Cardiac septum (tissue), 1 donor: ENCODE measurements at regions not wholly inside any gene's neighbourhood (a gene's known extent, or its start where the extent isn't known, plus 50 kb on each side); places are given as distances from the start of the nearest gene placed in this dataset.
"Not testable (repeated sequence)": the region's sequence is repeated elsewhere in the genome, so short reads cannot be mapped to it uniquely, and the experiment has no call there.

Experiments
- DNase-seq: peaks from one replicate; pipeline ENCODE4 v3.0.0-alpha.2; 2020; ENCODE audit warnings: low spot score
- intact Hi-C: fragments of 100-400 bp; cut with DNase I; formaldehyde crosslinking; loops from one replicate; pipeline ENCODE4 v1.14.0; 2022
- donor health status: DM: no; HTN: no; CAD: no.

GRCh38 chr2:161063157-161063945 lies 96.9 kb upstream of the TANK start:
- DNase-seq: no peak
- intact Hi-C loops: loop anchor here (5.0 kb wide), 1 partner anchor 951 kb away; no protein-coding TSS in a partner anchor

DNA sequence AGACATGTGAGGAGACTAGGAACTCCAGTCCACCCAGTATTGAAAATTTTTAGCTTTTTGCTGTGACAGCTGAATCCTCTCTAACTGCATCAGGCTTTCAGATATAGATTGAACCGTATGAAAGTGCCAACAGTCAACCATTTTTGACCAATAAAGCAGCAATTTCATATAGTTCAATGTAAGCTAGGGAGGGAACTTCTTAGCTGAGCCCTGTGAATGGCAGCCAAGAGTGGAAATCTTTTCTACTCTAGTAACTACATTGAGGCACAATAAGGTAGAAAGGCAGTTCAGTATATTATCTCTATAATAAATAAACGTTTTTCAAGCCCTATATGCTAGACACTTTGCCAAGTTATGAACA lies 96.3 kb upstream of the TANK start:
- DNase-seq: no peak
- intact Hi-C loops: loop anchor here (5.0 kb wide), 1 partner anchor 952 kb away; no protein-coding TSS in a partner anchor

GRCh38 chr2:161067846-161068350 lies 92.3 kb upstream of the TANK start:
- DNase-seq: no peak
- intact Hi-C loops: no loop called here

- DNase-seq: no peak
- intact Hi-C loops: no loop called here
Observed at GRCh38 chr2:161068670-161069069, 91.6 kb upstream of the TANK start.

- DNase-seq: no peak
- intact Hi-C loops: no loop called here
Observed at GRCh38 chr2:161070693-161071479, 89.3 kb upstream of the TANK start.

DNA sequence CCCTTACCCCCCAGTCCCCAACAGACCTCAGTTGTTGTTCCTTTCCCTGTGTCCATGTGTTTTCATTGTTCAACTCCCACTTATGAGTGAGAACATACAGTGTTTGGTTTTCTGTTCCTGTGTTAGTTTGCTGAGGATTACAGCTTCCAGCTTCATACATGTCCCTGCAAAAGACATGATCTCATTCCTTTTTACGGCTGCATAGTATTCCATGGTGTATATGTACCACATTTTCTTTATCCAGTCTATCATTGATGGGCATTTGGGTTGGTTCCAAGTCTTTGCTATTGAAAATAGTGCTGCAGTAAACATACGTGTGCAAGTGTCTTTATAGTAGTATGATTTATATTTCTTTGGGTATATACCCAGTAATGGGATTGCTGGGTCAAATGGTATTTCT lies 87.8 kb upstream of the TANK start:
- DNase-seq, intact Hi-C loops: not testable (repeated sequence)

DNA sequence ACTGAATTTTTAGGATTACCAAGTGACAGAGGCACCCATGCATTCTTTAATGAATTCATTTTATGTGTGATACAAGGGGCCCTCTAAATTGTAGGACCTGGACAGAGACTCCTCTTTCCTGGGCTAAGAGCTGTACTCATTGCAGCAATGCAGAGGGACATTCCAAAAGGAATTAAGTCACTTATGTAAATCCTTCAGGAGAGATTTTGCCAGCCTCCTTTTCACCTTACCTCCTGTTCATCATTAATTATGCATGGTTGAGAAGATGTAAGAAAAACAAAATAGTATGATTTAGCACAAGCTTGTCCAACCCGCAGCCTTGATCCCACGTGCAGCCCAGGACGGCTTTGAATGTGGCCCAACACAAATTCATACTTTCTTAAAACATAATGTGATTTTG lies 84.5 kb upstream of the TANK start:
- intact Hi-C loops: no loop called here
- no peak for DNase-seq

- DNase-seq: no peak
- intact Hi-C loops: no loop called here
Observed at GRCh38 chr2:161076936-161077335, 83.3 kb upstream of the TANK start.

DNA sequence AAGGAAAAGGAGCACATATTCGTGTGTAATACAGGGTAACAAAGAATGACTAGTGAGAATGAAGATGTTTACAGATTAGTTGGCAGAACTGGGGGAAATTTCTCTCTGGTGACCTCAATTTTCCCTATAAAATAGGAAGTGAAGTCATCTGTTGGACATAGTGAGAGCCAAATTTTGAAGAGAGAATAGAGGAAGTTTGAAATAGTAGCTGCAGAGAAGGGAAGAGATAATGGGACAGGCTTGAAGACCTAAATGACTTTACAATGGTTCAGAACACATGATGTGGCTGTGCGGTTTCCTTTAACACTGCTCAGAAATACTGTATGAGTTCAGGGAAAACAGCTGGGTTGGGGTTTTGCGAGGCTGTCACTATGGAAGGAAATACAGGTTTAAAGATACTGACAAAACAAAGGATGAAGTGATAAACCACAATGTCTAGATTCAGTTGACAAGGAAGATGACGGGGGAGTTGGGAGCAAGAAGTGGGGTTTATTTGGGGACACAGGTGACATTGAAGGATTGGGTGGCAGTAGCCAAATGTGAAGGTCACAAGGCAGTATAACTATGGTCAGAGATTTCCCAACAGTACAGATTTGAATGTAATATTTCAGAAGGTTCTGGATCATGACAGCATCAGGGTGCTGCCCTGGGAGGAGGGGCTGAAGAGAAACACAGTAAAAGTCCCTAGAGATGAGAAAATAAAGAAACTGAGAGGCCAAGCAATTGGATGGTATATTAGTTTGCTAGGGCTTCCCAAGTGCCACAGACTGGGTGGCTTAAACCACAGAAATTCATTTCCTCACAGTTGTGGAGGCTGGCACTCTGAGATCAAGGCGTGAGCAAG lies 82.6 kb upstream of the TANK start:
- intact Hi-C loops: no loop called here
- DNase-seq: no peak

DNA sequence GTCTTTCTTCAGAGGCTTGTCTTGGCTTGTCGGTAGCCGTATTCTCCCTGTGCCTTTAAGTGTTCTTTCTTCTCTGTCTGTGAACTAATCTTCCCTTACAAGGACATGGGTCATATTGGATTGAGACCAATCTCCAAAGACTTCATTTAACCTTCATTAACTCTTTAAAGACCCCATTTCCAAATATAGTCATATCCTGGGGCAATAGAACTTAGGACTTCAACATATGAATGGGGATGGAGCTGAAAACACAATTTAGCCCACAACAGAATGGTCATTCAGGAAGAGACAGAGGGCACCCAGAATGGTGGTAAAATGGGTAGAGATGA lies 82.1 kb upstream of the TANK start:
- no peak for DNase-seq
- intact Hi-C loops: no loop called here

DNA sequence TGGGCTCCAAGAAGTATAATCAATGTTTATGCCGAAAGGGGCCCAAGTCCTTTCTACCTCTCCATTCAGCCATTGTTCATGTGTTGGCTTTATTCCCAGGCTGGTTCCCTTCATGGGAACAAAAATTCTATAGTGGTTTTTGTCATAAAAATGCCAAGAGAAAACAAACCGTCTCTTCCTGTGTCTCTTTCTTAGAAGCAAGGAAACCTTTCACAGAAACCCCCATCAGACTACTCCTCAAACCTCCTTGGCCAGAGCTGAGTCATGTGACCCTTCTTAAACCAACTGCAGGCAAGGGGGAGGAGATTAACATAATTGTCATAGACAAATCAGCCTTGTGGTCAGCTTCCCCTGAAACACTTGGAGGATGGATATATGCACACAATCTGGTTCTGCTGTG lies 75.1 kb upstream of the TANK start:
- DNase-seq: no peak
- intact Hi-C loops: no loop called here

GRCh38 chr2:161088658-161089350 lies 71.4 kb upstream of the TANK start:
- DNase-seq: no peak
- intact Hi-C loops: no loop called here

GRCh38 chr2:161090411-161090810 lies 69.8 kb upstream of the TANK start:
- intact Hi-C loops: no loop called here
- no peak for DNase-seq

DNA sequence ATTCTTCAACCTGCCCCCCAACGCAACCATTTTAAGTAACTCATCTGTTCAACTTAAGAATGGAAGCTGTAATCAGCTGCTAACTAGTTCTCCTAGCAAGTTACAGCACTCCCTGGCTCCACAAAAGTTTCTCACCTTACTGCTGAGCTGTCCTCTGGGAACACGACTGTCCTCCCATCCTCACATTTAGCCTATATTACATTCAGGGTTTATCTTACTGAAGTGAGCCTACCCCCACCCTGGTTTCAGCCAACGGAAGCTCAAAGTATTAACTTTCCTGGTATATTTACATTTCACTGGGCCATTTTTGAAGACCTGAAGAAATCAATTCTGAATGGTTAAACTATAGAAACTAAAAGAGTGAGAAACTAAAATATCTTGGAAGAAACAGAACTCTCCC lies 64.9 kb upstream of the TANK start:
- intact Hi-C loops: no loop called here
- DNase-seq: no peak

DNA sequence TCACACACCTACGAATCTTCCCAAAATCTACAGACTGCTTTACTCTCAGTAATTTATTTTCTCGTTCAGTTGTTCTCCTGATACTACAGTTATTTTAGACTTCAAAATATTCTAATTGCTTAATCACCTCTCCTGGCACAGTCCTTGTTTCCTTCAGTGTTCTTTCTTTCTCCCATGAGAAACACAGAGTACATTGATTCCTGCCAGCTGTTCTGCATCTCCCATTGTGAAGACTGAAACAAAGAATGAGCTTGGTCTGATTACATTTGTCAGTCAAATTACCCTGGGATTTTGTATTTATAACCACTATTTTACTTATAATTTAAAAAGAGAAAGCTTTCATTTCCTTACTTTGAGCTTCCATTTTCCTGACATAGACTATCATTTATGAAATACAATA lies 63.9 kb upstream of the TANK start:
- intact Hi-C loops: no loop called here
- DNase-seq: no peak

DNA sequence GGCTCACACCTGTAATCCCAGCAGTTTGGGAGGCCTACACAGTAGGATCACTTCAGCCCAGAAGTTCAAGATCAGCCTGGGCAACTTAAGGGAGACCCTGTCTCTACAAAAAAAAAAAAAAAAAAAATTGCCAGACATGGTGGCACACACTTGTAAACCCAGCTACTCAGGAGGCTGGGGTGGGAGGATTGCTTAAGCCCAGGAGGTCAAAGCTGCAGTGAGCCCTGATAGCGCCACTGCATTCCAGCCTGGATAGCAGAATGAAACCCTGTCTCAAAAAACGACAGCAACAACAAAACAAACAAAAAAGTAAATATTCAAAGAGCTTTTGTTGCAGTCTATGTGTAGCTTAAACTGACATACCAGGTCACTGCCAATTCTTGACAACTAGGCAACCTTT lies 63.1 kb upstream of the TANK start:
- DNase-seq: no peak

DNA sequence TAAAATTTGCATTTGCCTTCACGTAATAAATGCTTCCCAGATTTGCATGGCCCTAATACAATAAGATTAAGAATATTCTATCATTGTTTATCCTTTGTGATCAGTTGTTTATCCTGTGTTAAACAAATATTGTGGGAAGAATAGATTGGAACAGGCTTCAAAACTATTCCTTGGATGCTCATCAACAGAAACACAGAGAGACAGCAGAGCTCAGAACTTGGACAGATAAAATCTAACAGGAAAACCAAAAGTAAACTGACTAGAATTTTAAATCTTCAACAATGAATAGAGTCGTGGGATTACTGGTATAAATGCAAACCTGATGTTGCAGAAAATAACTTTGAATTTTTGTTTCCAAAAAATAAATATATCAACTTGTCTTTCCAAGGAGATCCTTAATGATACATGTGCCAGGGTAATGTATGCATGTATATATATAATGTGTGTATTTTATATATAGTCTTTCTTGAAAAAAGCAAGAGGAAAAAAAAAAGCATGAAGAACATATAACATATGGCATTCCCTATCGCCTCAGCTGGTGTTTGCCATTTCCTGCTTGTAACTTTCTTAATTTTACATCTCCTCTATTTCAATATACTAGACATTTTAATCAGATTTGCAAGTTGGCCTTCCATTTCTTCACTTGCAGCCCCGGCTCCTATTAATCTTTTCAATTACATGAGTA lies 59.9 kb upstream of the TANK start:
- intact Hi-C loops: no loop called here
- no peak for DNase-seq

More for the DNA sequence above, 63.1 kb upstream of the TANK start:
- intact Hi-C loops: no loop called here

GRCh38 chr2:161101406-161101805 lies 58.8 kb upstream of the TANK start:
- DNase-seq: no peak
- intact Hi-C loops: no loop called here
